K562 (cell line): ENCODE measurements at regions not wholly inside any gene's neighbourhood (a gene's known extent, or its start where the extent isn't known, plus 50 kb on each side); places are given as distances from the start of the nearest gene placed in this dataset.
A peak's percentile ranks its signal among the peaks of the same experiment; 100 is the strongest.

Experiments
- ATAC-seq: fragments of 200-7000 bp; cut with Tn5 transposase; 3 replicates; pipeline ENCODE4 v1.9.1; 2020; ENCODE audit warnings: moderate library complexity
- BruUV-seq: library from RNA; stranded (reverse); fragments of 400-500 nt; replicated peaks from 2 replicates; lab custom pipeline; 2021; lab: Mats Ljungman, UMichigan
- CTCF ChIA-PET: fragments of 300-600 bp; formaldehyde crosslinking; extraction: SDS; loops from one replicate; lab custom pipeline; 2021; ENCODE audit warnings: low intra/inter-chr PET ratio; lab: Yijun Ruan, JAX
- POLR2A ChIA-PET: fragments of 300-600, 350-650 bp; sonication (Branson Sonifier 250); formaldehyde crosslinking; extraction: SDS; loops from one replicate; lab custom pipeline; 2021; ENCODE audit warnings: antibody characterized with exemption, inconsistent platforms; lab: Yijun Ruan, JAX
- DNase-seq, 4 experiments: peaks; one replicate each; pipeline versions ENCODE4 v3.0.0 to v3.0.0-alpha.2; 2011 to 2018; ENCODE audit warnings: low spot score in 3 of 4, mixed read lengths in 3 of 4; ENCODE audit errors: extremely low read depth in 1 of 4
- FAIRE-seq: peaks from 2 replicates; lab custom pipeline; 2011; peaks lifted over from hg19 to GRCh38; lab: Jason Lieb, UNC
- H2AFZ ChIP-seq: 2 replicates; pipeline ENCODE4 v1.6.0; 2011; ENCODE audit warnings: low read depth, low read length, control low read depth, inconsistent platforms
- H3K27ac ChIP-seq: fragments of 200-600 bp; 3 replicates; pipeline ENCODE4 v1.8.0; 2011; ENCODE audit warnings: low read depth, mild to moderate bottlenecking, control low read depth, inconsistent platforms, low read length, moderate library complexity, mixed read lengths; ENCODE audit errors: extremely low read depth
- H3K27me3 ChIP-seq, 2 experiments: fragments of 300-600 bp in 1 of 2; 2 replicates in 1 of 2; 3 replicates in 1 of 2; pipeline versions ENCODE4 v1.6.0 to v1.8.0; 2011; ENCODE audit warnings: inconsistent platforms in 2 of 2, low read length in 2 of 2, mild to moderate bottlenecking in 1 of 2, mixed read lengths in 1 of 2, moderate library complexity in 1 of 2; ENCODE audit not compliant: control insufficient read depth in 2 of 2, insufficient read depth in 2 of 2
- H3K36me3 ChIP-seq: fragments of 300-600 bp; 3 replicates; pipeline ENCODE4 v1.8.0; 2011; ENCODE audit warnings: mild to moderate bottlenecking, low read length, inconsistent platforms; ENCODE audit not compliant: control insufficient read depth, insufficient read depth
- H3K4me1 ChIP-seq, 2 experiments: fragments of 200-600 bp in 1 of 2; replicated peaks in 1 of 2; 2 replicates in 1 of 2; 3 replicates in 1 of 2; pipeline versions ENCODE4 v1.5.1 to v1.8.0; 2011; ENCODE audit warnings: inconsistent platforms in 2 of 2, low read length in 2 of 2, mild to moderate bottlenecking in 1 of 2, mixed read lengths in 1 of 2, moderate library complexity in 1 of 2; ENCODE audit not compliant: control insufficient read depth in 2 of 2, insufficient read depth in 2 of 2
- H3K4me2 ChIP-seq: 2 replicates; pipeline ENCODE4 v1.6.1; 2011; ENCODE audit warnings: low read length, control low read depth, inconsistent platforms, mixed read lengths; ENCODE audit not compliant: insufficient read depth
- H3K4me3 ChIP-seq: fragments of 200-600 bp; sonication (generic), shearing (Covaris generic); 2 replicates; pipeline ENCODE4 v1.5.1; 2016; ENCODE audit warnings: control low read depth, inconsistent platforms
- H3K79me2 ChIP-seq: fragments of 200-600 bp; 3 replicates; pipeline ENCODE4 v1.8.0; 2011; ENCODE audit warnings: low read length, inconsistent platforms; ENCODE audit not compliant: control insufficient read depth, insufficient read depth
- H3K9ac ChIP-seq, 2 experiments: 2 replicates each; pipeline versions ENCODE4 v1.6.0 to v1.6.1; 2011; ENCODE audit warnings: low read depth in 2 of 2, low read length in 2 of 2, control low read depth in 1 of 2, inconsistent platforms in 1 of 2, mild to moderate bottlenecking in 1 of 2, mixed read lengths in 1 of 2; ENCODE audit not compliant: insufficient read depth in 1 of 2
- H3K9me1 ChIP-seq: one replicate; pipeline ENCODE4 v1.6.0; 2011; ENCODE audit warnings: inconsistent platforms, mild to moderate bottlenecking, low read length, moderate library complexity; ENCODE audit not compliant: control insufficient read depth, insufficient read depth
- H3K9me3 ChIP-seq: replicated peaks from 2 replicates; pipeline ENCODE4 v1.5.1; 2011; ENCODE audit warnings: low read depth, low read length, inconsistent platforms; ENCODE audit not compliant: control insufficient read depth, insufficient read depth
- H4K20me1 ChIP-seq: replicated peaks from 2 replicates; pipeline ENCODE4 v1.6.1; 2011; ENCODE audit warnings: low read length, inconsistent platforms, mixed read lengths; ENCODE audit not compliant: control insufficient read depth, insufficient read depth
- ATF1 ChIP-seq, 2 experiments: fragments of 450-650 bp in 1 of 2; IDR thresholded peaks; 2 replicates each; pipeline ENCODE4 v1.6.1; 2016; ENCODE audit warnings: missing compliant biosample characterization in 1 of 2, missing genetic modification characterization in 1 of 2
- C11orf30 ChIP-seq: fragments of 450-650 bp; IDR thresholded peaks from 2 replicates; pipeline ENCODE4 v1.6.1; 2016; ENCODE audit warnings: low read depth, mild to moderate bottlenecking
- FOXP1 ChIP-seq: sonication (generic); formaldehyde crosslinking; IDR thresholded peaks from 2 replicates; pipeline ENCODE4 v1.8.0; 2022; ENCODE audit warnings: mild to moderate bottlenecking, missing genetic modification reagents
- MAFF ChIP-seq: IDR thresholded peaks from 2 replicates; pipeline ENCODE4 v1.6.1; 2012; ENCODE audit warnings: low read length, improper control_type of control experiment
- MAFG ChIP-seq: fragments of 450-650 bp; conservative IDR thresholded peaks from 2 replicates; pipeline ENCODE4 v1.6.1; 2016; ENCODE audit warnings: missing genetic modification characterization, missing compliant biosample characterization
- MXD1 ChIP-seq: fragments of 250-450 bp; sonication (Bioruptor Pico); IDR thresholded peaks from 2 replicates; pipeline ENCODE4 v1.8.0; 2021; ENCODE audit warnings: borderline replicate concordance, mild to moderate bottlenecking, moderate library complexity; ENCODE audit not compliant: poor library complexity, severe bottlenecking
- MYNN ChIP-seq, 2 experiments: sonication (generic); formaldehyde crosslinking in 1 of 2; IDR thresholded peaks; 2 replicates each; pipeline versions ENCODE4 v1.5.0 to v1.6.1; 2016 to 2020; ENCODE audit warnings: antibody characterized with exemption in 1 of 2, missing genetic modification reagents in 1 of 2
- NCOA6 ChIP-seq: fragments of 450-650 bp; IDR thresholded peaks from 2 replicates; pipeline ENCODE4 v1.6.1; 2017; ENCODE audit warnings: mild to moderate bottlenecking
- NFATC3 ChIP-seq: fragments of 450-650 bp; IDR thresholded peaks from 2 replicates; pipeline ENCODE4 v1.6.1; 2017; ENCODE audit warnings: mild to moderate bottlenecking
- NUFIP1 ChIP-seq: fragments of 450-650 bp; IDR thresholded peaks from 2 replicates; pipeline ENCODE4 v1.6.1; 2018; ENCODE audit not compliant: partially characterized antibody
- PURB ChIP-seq: sonication (generic); formaldehyde crosslinking; IDR thresholded peaks from 2 replicates; pipeline ENCODE4 v1.9.0; 2021; ENCODE audit warnings: low read depth, mild to moderate bottlenecking, missing genetic modification reagents
- RFX5 ChIP-seq: IDR thresholded peaks from 2 replicates; pipeline ENCODE4 v1.6.1; 2011; ENCODE audit warnings: low read depth, mild to moderate bottlenecking, improper control_type of control experiment, low read length
- TCFL5 ChIP-seq: fragments of 250-450 bp; sonication (Bioruptor Pico); conservative IDR thresholded peaks from 2 replicates; pipeline ENCODE4 v1.6.1; 2021; ENCODE audit warnings: mild to moderate bottlenecking, moderate library complexity, matching md5 sums
- ZNF143 ChIP-seq: sonication (generic); formaldehyde crosslinking; IDR thresholded peaks from 2 replicates; pipeline ENCODE4 v1.9.0; 2022; ENCODE audit warnings: mild to moderate bottlenecking, missing genetic modification reagents
- ZNF316 ChIP-seq: fragments of 450-650 bp; IDR thresholded peaks from 2 replicates; pipeline ENCODE4 v1.6.1; 2016
- WGBS: fragments of 100-300 bp; shearing (Covaris generic); methylation state at CpG from one replicate; pipeline ENCODE4 v1.1.6; 2016; ENCODE audit warnings: low coverage, mixed read lengths; ENCODE audit not compliant: insufficient coverage; ENCODE audit errors: missing lambda C conversion rate; 5-methylcytosine and 5-hydroxymethylcytosine counted together
- in situ Hi-C: fragments of 300-500 bp; cut with MboI; formaldehyde crosslinking; loops from 4 replicates; pipeline ENCODE4 v1.15.0; 2018; ENCODE audit warnings: inconsistent platforms, mixed read lengths
- intact Hi-C: fragments of 100-400 bp; cut with micrococcal nuclease; formaldehyde crosslinking; loops from 2 replicates; pipeline ENCODE4 v1.14.2; 2022
- TF ChIP-seq, protein P1 (sequence below): fragments of 250-450 bp; sonication (Bioruptor Pico); IDR thresholded peaks from 2 replicates; pipeline ENCODE4 v1.8.0; 2022; ENCODE audit warnings: moderate library complexity, mild to moderate bottlenecking, inconsistent platforms

DNA sequence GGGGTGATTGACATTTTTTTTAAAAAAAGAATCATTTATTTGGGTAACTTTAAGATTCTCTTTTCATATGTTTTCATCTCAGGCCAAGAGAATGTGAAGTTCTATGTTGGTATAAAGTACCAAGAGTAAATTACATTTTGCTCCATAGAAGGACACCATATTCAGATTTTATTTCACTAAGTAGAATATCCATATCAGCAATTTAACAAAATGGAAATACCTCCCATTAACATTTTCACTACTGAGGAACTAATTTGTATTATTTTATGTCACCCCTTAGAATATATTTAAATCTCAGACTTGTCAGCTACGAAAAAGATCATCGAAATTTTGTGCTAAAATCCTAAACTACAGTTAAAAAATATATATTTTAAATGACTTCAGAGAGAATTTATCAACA is 274.3 kb downstream of the SEMA3D start:
- POLR2A ChIA-PET: no interaction called here
- H2AFZ ChIP-seq: no peak overlapping the region

GRCh38 chr7:84912018-84912417 is 274.8 kb downstream of the SEMA3D start:
- Histone ChIP-seq H4K20me1 (no peaks in the 10 kb centered on the region), H3K9me1 (no peaks in the 10 kb centered on the region), H3K27me3 (no peaks in the 10 kb centered on the region), H3K79me2 (no peaks in the 10 kb centered on the region), H3K36me3 (no peaks in the 10 kb centered on the region), H3K27ac (no peak overlapping the region), H3K9ac (no peak overlapping the region), H3K4me1 (peaks cover 0 to 28% of the 10 kb centered on the region in 2 experiments; a peak in 3 of 5 replicates), H3K4me2 (no peak overlapping the region), H2AFZ (no peak overlapping the region), H3K4me3 (no peak overlapping the region), H3K9me3 (no peaks in the 10 kb centered on the region)
- intact Hi-C loops (loop anchor here (5.0 to 10.0 kb wide), 2 partner anchors 65 to 417 kb away; no protein-coding TSS in a partner anchor), in situ Hi-C loops (no loop called here)
- FAIRE-seq: no peak
- ChIA-PET CTCF (no interaction called here), POLR2A (no interaction called here)
- TF ChIP-seq NCOA6 (no peak), NUFIP1 (no peak), FOXP1 (CRISPR knock-in tag) (no peak), MYNN (IDR thresholded peaks at IDR 0.05) (no peak), MYNN (CRISPR knock-in tag; IDR thresholded peaks at IDR 0.05) (no peak), ZNF143 (CRISPR knock-in tag) (no peak), MXD1 (CRISPR knock-in tag) (no peak), PURB (no peak), NFATC3 (no peak), TCFL5 (no peak), ATF1 (CRISPR knock-in tag; IDR thresholded peaks at IDR 0.05) (no peak), ATF1 (tag; IDR thresholded peaks at IDR 0.05) (no peak)
- TF ChIP-seq, protein P1, sequence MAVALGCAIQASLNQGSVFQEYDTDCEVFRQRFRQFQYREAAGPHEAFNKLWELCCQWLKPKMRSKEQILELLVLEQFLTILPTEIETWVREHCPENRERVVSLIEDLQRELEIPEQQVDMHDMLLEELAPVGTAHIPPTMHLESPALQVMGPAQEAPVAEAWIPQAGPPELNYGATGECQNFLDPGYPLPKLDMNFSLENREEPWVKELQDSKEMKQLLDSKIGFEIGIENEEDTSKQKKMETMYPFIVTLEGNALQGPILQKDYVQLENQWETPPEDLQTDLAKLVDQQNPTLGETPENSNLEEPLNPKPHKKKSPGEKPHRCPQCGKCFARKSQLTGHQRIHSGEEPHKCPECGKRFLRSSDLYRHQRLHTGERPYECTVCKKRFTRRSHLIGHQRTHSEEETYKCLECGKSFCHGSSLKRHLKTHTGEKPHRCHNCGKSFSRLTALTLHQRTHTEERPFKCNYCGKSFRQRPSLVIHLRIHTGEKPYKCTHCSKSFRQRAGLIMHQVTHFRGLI (CRISPR knock-in tag): no peak
- BruUV-seq: no TSS peak
- no peak for ATAC-seq
- DNase-seq: no peak

More for the DNA sequence above, 274.3 kb downstream of the SEMA3D start:
- Histone ChIP-seq H3K36me3 (no peaks in the 10 kb centered on the region), H3K27ac (no peak overlapping the region), H3K9me1 (no peaks in the 10 kb centered on the region), H3K79me2 (no peaks in the 10 kb centered on the region), H4K20me1 (no peaks in the 10 kb centered on the region), H3K9me3 (no peaks in the 10 kb centered on the region), H3K9ac (no peak overlapping the region), H3K4me2 (no peak overlapping the region), H3K4me1 (peaks cover 0 to 25% of the 10 kb centered on the region in 2 experiments; a peak in 3 of 5 replicates), H3K27me3 (no peaks in the 10 kb centered on the region), H3K4me3 (no peak overlapping the region)
- no TSS peak for BruUV-seq
- intact Hi-C loops: loop anchor here (5.0 to 10.0 kb wide), 2 partner anchors 65 to 418 kb away; no protein-coding TSS in a partner anchor
- CTCF ChIA-PET: no interaction called here
- 20% methylated on average over 2 of the region's 2 CpGs for WGBS
- TF ChIP-seq ZNF316 (peak; percentile 89), C11orf30 (peak; percentile 73; the same call in 1 of the 2 replicates), MAFF (0 out of 2 replicates have a peak, but pooled peaks have one; percentile 15), RFX5 (no peak), MAFG (tag) (0 out of 2 replicates have a peak, but pooled peaks have one; percentile 14)
- FAIRE-seq (no peak), DNase-seq (no peak), ATAC-seq (no peak)
- in situ Hi-C loops: no loop called here
